ENCODE measurements at regions not wholly inside any gene's neighbourhood (a gene's known extent, or its start where the extent isn't known, plus 50 kb on each side); places are given as distances from the start of the nearest gene placed in this dataset.

DNA sequence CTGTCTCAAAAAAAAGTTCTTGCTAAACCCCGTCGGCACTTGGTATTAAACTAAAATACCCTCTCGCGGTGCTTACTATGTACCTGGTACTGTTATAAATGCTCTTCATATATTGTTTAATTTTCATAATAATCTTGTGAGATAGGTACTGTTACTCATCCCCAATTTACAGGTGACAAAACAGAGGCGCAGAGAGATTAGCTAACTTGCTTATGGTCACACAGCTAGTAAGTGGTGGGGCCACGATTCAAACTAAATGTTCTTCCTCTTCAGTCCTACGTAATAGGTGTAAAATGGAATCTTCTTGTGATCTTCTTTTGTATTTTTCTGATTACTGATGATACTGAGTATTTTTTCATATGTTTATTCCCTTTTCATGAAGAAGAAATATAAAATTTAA lies 51.3 kb downstream of the TET3 start:
- in situ Hi-C loops (cut with HindIII; ENCODE audit: low pct_unique_long_range_greater_than_20kb, low sequenced_read_pairs), result no loop called here
- TF ChIP-seq JUND (IDR thresholded peaks at IDR 0.05; ENCODE audit: low read depth), result no peak
- DNase-seq (ENCODE audit: low read depth in 1 of 2, low spot score in 1 of 2), result no peak

DNA sequence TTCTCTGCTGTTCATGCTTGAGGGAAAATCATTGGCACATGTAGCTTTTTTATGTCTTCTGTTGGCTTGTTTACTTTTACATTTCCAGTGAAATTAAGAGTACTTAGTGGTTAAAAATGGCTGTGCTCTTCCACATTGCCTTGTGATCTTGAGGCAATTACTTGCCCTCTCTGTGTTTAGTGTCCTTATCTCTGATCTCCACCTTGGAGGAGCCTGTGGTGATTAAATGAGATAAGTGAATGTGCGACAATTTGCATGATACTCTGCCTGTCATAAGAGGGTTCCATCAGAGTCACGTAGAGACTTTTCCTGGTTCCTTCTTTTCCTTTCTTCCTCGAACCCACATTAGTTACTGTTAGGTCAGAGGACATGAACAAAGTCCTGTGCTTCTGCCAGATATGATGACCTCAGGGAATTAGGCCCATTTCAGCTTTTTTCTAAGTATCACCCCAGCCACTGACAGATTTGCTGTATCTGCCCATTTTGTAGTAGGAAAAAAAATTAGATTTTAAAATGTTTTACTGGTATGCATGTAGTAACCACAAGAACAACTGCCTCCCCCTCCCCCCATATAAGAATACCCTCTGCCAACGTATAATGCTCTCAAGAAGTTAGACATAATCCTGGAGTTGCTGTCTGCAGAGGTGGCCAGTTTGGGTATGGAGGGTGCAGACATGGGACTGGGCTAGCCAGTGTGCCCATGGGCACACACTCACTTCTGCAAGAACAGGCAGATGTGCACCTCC lies 51.9 kb downstream of the TET3 start:
- in situ Hi-C loops (cut with HindIII; ENCODE audit: low pct_unique_long_range_greater_than_20kb, low sequenced_read_pairs), result no loop called here
- no peak for TF ChIP-seq JUND (IDR thresholded peaks at IDR 0.05; ENCODE audit: low read depth)
- no peak for DNase-seq (ENCODE audit: low read depth in 1 of 2, low spot score in 1 of 2)

DNA sequence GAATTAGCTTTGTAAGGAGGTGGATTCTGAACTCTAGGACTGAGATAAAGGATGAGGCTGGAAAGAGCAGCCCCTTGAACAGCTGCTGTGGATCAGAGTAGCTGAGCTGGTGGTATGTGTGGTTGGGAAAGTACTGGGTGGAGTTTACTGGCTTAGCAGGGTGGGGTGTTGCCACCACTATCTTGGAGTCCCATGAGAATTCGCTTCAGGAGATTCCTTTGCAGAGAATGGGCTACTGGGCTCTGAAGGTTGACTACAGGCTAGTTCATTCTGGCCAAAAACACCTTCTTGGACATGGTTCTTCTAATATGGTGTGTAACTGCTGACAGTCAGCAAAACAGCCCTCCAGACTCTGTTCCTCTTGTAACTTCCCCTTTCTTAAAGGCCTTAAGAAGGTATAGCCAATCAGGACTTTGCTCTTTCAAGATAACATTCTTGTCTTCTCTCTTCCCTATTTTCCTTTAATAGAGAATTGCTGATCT lies 52.7 kb downstream of the TET3 start:
- TF ChIP-seq JUND (IDR thresholded peaks at IDR 0.05; ENCODE audit: low read depth), result no peak
- DNase-seq (ENCODE audit: low read depth in 1 of 2, low spot score in 1 of 2), result no peak
- in situ Hi-C loops (cut with HindIII; ENCODE audit: low pct_unique_long_range_greater_than_20kb, low sequenced_read_pairs), result no loop called here

DNA sequence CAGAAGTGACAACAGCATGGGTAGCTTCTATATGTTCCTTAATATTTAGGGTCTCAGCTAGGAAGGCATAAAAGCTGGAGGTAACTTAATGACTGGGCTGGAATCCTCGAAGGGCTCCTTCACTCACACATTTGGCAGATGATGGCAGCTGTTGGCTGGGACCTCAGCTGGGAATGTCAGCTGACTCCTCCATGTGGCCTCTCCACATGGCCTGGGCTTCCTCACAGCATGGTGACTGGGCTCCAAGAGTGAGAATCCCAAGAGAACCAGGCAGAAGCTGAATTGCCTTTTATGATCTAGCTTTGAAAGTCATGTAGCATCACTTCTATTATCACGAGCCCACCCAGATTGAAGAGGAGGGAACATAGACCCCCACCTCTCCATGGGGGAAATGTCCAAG lies 54.9 kb downstream of the TET3 start:
- no peak for DNase-seq (ENCODE audit: low read depth in 1 of 2, low spot score in 1 of 2)
- TF ChIP-seq JUND (IDR thresholded peaks at IDR 0.05; ENCODE audit: low read depth), result no peak
- in situ Hi-C loops (cut with HindIII; ENCODE audit: low pct_unique_long_range_greater_than_20kb, low sequenced_read_pairs), result no loop called here

DNA sequence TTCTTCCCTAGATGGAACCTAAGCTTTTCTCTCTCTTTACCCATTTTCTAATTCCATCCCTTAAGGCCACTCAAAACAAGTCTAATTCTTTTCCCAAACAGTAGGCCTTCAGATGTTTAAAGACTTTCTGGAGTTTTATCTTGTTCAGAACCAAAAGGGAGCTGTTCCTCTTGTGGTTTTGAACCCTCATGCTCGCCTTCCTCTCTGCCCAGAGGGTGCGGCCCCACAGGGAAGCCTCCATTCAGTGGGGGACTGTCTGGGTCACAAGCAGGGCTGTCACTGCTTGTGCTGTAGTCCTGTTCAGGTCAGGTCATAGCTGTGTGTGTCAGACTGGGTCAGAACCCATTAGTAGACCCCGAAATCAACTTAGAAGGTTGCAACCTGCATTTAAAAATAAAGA lies 56.5 kb downstream of the TET3 start:
- TF ChIP-seq JUND (IDR thresholded peaks at IDR 0.05; ENCODE audit: low read depth), result no peak
- no peak for DNase-seq (ENCODE audit: low read depth in 1 of 2, low spot score in 1 of 2)
- in situ Hi-C loops (cut with HindIII; ENCODE audit: low pct_unique_long_range_greater_than_20kb, low sequenced_read_pairs), result no loop called here

DNA sequence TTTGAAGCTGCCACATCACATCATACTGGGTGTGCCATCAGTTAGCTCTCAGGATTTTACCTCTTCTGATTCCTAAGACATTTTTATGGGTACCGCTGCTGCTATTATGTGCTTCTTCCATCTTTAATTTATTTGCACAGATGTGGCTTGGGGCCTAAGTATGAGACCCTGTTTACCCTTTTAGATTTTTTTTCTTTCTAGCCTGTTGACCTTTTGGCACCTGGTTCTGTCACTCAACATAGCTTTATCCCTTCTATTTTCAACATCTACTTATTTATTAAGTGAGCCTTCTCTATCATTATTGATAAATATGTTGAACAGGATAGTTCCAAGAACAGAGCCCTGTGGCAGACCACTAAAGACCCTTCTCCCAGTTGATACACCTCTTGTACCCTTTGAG lies 57.0 kb downstream of the TET3 start:
- in situ Hi-C loops (cut with HindIII; ENCODE audit: low pct_unique_long_range_greater_than_20kb, low sequenced_read_pairs), result no loop called here
- no peak for TF ChIP-seq JUND (IDR thresholded peaks at IDR 0.05; ENCODE audit: low read depth)
- no peak for DNase-seq (ENCODE audit: low read depth in 1 of 2, low spot score in 1 of 2)

DNA sequence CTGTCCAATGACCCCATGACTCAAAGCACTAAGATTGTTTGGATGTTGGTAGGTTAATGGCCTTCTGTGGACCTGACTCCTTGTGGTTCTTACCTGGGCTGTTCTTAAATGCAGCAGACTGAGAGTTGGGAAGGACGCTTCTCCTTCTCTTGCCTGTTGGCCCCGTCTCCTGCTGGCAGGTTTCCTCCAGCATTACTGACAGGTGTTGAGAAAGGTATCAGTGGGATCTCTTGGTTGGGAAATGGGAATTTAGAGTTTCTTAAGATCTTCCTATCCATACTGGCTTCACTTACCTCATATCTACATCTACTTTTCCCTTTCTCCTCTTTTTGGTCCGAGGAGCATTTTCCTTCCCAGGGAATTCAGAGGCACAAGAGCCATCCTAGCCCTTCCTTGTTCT lies 57.9 kb downstream of the TET3 start:
- in situ Hi-C loops (cut with HindIII; ENCODE audit: low pct_unique_long_range_greater_than_20kb, low sequenced_read_pairs), result no loop called here
- DNase-seq (ENCODE audit: low read depth in 1 of 2, low spot score in 1 of 2), result no peak
- TF ChIP-seq JUND (IDR thresholded peaks at IDR 0.05; ENCODE audit: low read depth), result no peak

DNA sequence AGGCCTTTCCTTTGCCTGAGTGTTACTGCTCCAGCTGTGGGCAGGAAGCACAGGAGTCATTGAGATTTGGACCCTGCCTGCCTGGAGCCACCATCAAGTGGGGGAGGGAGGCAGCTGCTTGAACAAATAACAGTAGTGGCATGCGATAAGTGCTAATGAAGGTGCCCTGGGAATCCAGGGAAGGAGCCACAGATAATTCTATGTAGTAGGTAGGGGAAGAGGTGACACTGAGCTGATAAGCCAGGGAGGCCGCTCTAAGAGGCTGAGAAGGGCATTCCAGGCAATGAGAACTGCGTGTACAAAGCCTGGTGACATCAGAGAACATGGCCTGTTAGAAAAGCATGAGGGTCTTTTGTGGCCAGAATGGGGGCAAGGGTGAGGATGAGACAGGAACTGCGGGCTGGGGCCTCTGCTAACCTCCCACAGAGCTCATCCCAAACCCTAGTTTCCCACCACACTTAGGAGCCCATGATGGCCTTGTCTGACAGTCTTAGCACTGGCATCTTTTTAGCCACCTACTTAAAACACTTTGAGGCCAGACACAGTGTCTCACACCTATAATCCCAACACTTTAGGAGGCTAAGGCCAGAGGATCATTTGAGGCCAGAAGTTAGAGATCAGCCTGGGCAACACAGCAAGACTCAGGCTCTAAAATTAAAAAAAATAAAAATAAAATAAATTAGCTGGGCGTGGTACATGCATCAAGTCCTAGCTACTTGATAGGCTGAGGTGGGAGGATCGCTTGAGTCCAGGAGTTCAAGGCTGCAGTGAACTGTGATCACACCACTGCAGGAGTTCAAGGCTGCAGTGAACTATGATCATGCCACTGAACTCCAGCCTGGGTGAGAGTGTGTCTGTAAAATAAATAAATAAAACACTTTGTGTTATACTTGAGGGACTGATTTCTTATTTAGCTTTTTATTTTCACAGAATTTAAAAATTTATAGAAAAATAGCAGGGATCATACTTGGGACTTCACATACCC lies 58.9 kb downstream of the TET3 start:
- in situ Hi-C loops (cut with HindIII; ENCODE audit: low pct_unique_long_range_greater_than_20kb, low sequenced_read_pairs), result no loop called here
- DNase-seq (ENCODE audit: low read depth in 1 of 2, low spot score in 1 of 2), result no peak
- no peak for TF ChIP-seq JUND (IDR thresholded peaks at IDR 0.05; ENCODE audit: low read depth)

DNA sequence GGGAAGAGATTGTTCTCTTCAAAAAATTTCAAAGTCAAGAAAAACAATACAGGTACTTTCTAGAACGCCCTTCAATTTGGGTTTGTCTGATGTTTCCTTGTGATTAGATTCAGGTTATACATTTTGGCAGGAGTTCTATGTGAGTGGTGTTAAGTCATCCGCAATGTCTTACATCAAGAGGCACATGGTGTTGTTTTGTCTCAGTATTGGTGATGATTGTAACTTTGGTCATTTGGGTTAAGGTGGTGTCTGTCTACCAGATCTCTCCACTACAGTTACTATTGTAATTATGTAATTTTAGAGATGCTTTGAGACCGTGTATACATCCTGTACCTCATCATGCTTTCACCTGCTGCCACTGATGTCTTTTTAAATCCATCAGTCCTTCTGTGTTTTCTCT lies 60.3 kb downstream of the TET3 start:
- in situ Hi-C loops (cut with HindIII; ENCODE audit: low pct_unique_long_range_greater_than_20kb, low sequenced_read_pairs), result no loop called here
- no peak for TF ChIP-seq JUND (IDR thresholded peaks at IDR 0.05; ENCODE audit: low read depth)
- DNase-seq (ENCODE audit: low read depth in 1 of 2, low spot score in 1 of 2), result no peak

DNA sequence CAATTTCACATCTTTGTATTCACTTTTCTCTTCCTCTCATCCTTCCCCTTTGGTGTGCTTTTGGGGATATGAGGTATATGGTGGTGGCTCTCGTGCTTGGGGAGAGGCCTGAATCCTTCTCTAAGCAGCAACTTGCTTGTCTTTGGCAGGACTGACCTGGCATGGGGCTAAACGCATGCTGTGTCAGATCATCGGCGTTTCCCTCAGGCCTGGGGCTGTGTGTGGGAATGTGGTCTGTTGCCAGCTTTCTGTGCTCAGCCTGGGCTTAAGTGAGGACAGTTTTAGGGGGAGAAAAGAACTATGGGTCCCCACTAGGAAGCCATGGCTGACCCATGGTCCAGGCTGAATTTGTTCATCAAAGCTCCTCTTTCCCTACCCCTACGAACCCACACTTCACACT lies 60.7 kb downstream of the TET3 start:
- no peak for TF ChIP-seq JUND (IDR thresholded peaks at IDR 0.05; ENCODE audit: low read depth)

DNA sequence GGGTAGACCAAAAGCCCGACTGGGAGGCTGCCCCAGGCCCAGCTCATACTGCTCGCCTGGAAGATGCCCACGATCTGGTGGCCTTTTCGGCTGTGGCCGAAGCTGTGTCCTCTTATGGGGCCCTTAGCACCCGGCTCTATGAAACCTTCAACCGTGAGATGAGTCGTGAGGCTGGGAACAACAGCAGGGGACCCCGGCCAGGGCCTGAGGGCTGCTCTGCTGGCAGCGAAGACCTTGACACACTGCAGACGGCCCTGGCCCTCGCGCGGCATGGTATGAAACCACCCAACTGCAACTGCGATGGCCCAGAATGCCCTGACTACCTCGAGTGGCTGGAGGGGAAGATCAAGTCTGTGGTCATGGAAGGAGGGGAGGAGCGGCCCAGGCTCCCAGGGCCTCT lies 61.7 kb downstream of the TET3 start:
- in situ Hi-C loops (cut with HindIII; ENCODE audit: low pct_unique_long_range_greater_than_20kb, low sequenced_read_pairs), result no loop called here
- no peak for TF ChIP-seq JUND (IDR thresholded peaks at IDR 0.05; ENCODE audit: low read depth)
- no peak for DNase-seq (ENCODE audit: low read depth in 1 of 2, low spot score in 1 of 2)

More for the DNA sequence above, 60.7 kb downstream of the TET3 start:
- peak in 1 of 2 experiments; percentile 18 for DNase-seq (ENCODE audit: low read depth in 1 of 2, low spot score in 1 of 2)
- in situ Hi-C loops (cut with HindIII; ENCODE audit: low pct_unique_long_range_greater_than_20kb, low sequenced_read_pairs), result no loop called here

DNA sequence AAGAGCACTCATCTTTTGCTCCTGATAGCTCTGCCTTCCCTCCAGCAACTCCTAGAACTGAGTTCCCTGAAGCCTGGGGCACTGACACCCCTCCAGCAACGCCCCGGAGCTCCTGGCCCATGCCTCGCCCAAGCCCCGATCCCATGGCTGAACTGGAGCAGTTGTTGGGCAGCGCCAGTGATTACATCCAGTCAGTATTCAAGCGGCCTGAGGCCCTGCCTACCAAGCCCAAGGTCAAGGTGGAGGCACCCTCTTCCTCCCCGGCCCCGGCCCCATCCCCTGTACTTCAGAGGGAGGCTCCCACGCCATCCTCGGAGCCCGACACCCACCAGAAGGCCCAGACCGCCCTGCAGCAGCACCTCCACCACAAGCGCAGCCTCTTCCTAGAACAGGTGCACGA lies 62.4 kb downstream of the TET3 start:
- no peak for TF ChIP-seq JUND (IDR thresholded peaks at IDR 0.05; ENCODE audit: low read depth)
- no peak for DNase-seq (ENCODE audit: low read depth in 1 of 2, low spot score in 1 of 2)
- in situ Hi-C loops (cut with HindIII; ENCODE audit: low pct_unique_long_range_greater_than_20kb, low sequenced_read_pairs), result no loop called here

DNA sequence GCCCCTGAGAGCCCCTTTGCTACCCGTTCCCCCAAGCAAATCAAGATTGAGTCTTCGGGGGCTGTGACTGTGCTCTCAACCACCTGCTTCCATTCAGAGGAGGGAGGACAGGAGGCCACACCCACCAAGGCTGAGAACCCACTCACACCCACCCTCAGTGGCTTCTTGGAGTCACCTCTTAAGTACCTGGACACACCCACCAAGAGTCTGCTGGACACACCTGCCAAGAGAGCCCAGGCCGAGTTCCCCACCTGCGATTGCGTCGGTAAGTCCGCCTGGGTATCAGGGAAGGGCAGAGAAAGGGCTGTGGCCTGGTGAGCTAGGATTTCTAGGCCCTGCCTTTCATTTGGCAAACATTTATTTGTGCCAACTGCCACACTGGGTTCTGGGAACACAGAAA lies 63.4 kb downstream of the TET3 start:
- TF ChIP-seq JUND (IDR thresholded peaks at IDR 0.05; ENCODE audit: low read depth), result no peak
- DNase-seq (ENCODE audit: low read depth in 1 of 2, low spot score in 1 of 2), result no peak
- in situ Hi-C loops (cut with HindIII; ENCODE audit: low pct_unique_long_range_greater_than_20kb, low sequenced_read_pairs), result no loop called here

All from T47D (cell line).